CD14-positive monocyte (primary cell): ENCODE measurements at regions not wholly inside any gene's neighbourhood (a gene's known extent, or its start where the extent isn't known, plus 50 kb on each side); places are given as distances from the start of the nearest gene placed in this dataset.

ENCODE experiments used
- DNase-seq, 3 donors: peaks; one replicate each; pipeline ENCODE4 v3.0.0-alpha.2; 2011 to 2022
- H2AFZ ChIP-seq: 2 replicates; pipeline ENCODE4 v1.6.0; 2012; ENCODE audit warnings: mild to moderate bottlenecking, low read depth, low read length, inconsistent platforms; ENCODE audit not compliant: insufficient read depth, poor library complexity, severe bottlenecking
- H3K27ac ChIP-seq, 2 donors: 1 replicate in 1 of 2; 2 replicates in 1 of 2; pipeline ENCODE4 v1.5.1; 2012 to 2013; ENCODE audit warnings: low read length in 2 of 2, control low read depth in 1 of 2, inconsistent platforms in 1 of 2, low read depth in 1 of 2, mild to moderate bottlenecking in 1 of 2
- H3K27me3 ChIP-seq, 2 donors: one replicate each; pipeline versions ENCODE4 v1.6.0 to v1.6.1; 2011 to 2013; ENCODE audit warnings: low read length in 2 of 2; ENCODE audit not compliant: control insufficient read depth in 2 of 2, insufficient read depth in 2 of 2
- H3K36me3 ChIP-seq, 2 donors: replicated peaks in 1 of 2; 1 replicate in 1 of 2; 2 replicates in 1 of 2; pipeline versions ENCODE4 v1.5.1 to v1.6.1; 2012 to 2013; ENCODE audit warnings: low read length in 2 of 2, control low read depth in 1 of 2, inconsistent platforms in 1 of 2, mild to moderate bottlenecking in 1 of 2; ENCODE audit not compliant: insufficient read depth in 2 of 2, control insufficient read depth in 1 of 2
- H3K4me1 ChIP-seq, 2 donors: 1 replicate in 1 of 2; 2 replicates in 1 of 2; pipeline versions ENCODE4 v1.5.1 to v1.6.1; 2012 to 2013; ENCODE audit warnings: low read length in 2 of 2, control low read depth in 1 of 2, inconsistent platforms in 1 of 2, mild to moderate bottlenecking in 1 of 2, moderate library complexity in 1 of 2; ENCODE audit not compliant: insufficient read depth in 2 of 2, control insufficient read depth in 1 of 2
- H3K4me2 ChIP-seq: replicated peaks from 2 replicates; pipeline ENCODE3; 2012; ENCODE audit warnings: low read length, moderate library complexity, mild to moderate bottlenecking; ENCODE audit not compliant: poor library complexity, severe bottlenecking; ENCODE audit errors: extremely low read depth
- H3K4me3 ChIP-seq, 3 experiments: fragments of 200-600 bp in 1 of 3; sonication (generic) in 1 of 3; replicated peaks in 1 of 3; 1 replicate in 2 of 3; 2 replicates in 1 of 3; pipeline ENCODE4 v1.5.1; 2011 to 2013; ENCODE audit warnings: low read length in 3 of 3, mild to moderate bottlenecking in 3 of 3, control low read depth in 2 of 3, low read depth in 2 of 3, inconsistent platforms in 1 of 3, moderate library complexity in 1 of 3
- H3K79me2 ChIP-seq: 2 replicates; pipeline ENCODE4 v1.6.0; 2012; ENCODE audit warnings: mild to moderate bottlenecking, control low read depth, inconsistent platforms, low read length, moderate library complexity; ENCODE audit not compliant: insufficient read depth
- H3K9ac ChIP-seq: 2 replicates; pipeline ENCODE4 v1.6.0; 2017; ENCODE audit warnings: low read length, mild to moderate bottlenecking; ENCODE audit not compliant: insufficient read depth, poor library complexity, severe bottlenecking
- H3K9me3 ChIP-seq, 2 donors: replicated peaks in 1 of 2; 1 replicate in 1 of 2; 2 replicates in 1 of 2; pipeline versions ENCODE4 v1.5.1 to v1.6.1; 2012 to 2013; ENCODE audit warnings: low read length in 2 of 2, control low read depth in 1 of 2; ENCODE audit not compliant: control insufficient read depth in 1 of 2, insufficient read depth in 1 of 2
- H4K20me1 ChIP-seq: 2 replicates; pipeline ENCODE4 v1.6.0; 2012; ENCODE audit warnings: mild to moderate bottlenecking, low read length, control low read depth, moderate library complexity; ENCODE audit not compliant: insufficient read depth
- H3K27ac Mint-ChIP-seq, 7 donors: one replicate each; pipeline ENCODE4 v1.8.0; 2020; ENCODE audit warnings: mild to moderate bottlenecking in 7 of 7, mixed read lengths in 7 of 7, moderate library complexity in 6 of 7, inconsistent platforms in 2 of 7
- H3K27me3 Mint-ChIP-seq, 3 donors: one replicate each; pipeline ENCODE4 v1.8.0; 2021 to 2022; ENCODE audit warnings: low read depth in 3 of 3, mild to moderate bottlenecking in 3 of 3, mixed read lengths in 3 of 3, moderate library complexity in 3 of 3, inconsistent platforms in 1 of 3
- H3K36me3 Mint-ChIP-seq, 2 donors: one replicate each; pipeline ENCODE4 v1.8.0; 2020; ENCODE audit warnings: mixed read lengths in 2 of 2, inconsistent platforms in 1 of 2, mild to moderate bottlenecking in 1 of 2
- H3K4me1 Mint-ChIP-seq: one replicate; pipeline ENCODE4 v1.8.0; 2020; ENCODE audit warnings: mild to moderate bottlenecking, mixed read lengths
- H3K4me3 Mint-ChIP-seq, 2 donors: one replicate each; pipeline ENCODE4 v1.8.0; 2020; ENCODE audit warnings: mild to moderate bottlenecking in 2 of 2, mixed read lengths in 2 of 2, moderate library complexity in 1 of 2
- H3K9me3 Mint-ChIP-seq, 7 donors: one replicate each; pipeline ENCODE4 v1.8.0; 2020 to 2022; ENCODE audit warnings: mixed read lengths in 7 of 7, mild to moderate bottlenecking in 6 of 7, moderate library complexity in 6 of 7, inconsistent platforms in 2 of 7
- CTCF ChIP-seq: fragments of 200-600 bp; IDR thresholded peaks from one replicate; pipeline ENCODE4 v1.8.0; 2022; ENCODE audit warnings: antibody characterized with exemption, mild to moderate bottlenecking
- WGBS: methylation state at CpG from one replicate; pipeline ENCODE4 v1.1.5; 2013; ENCODE audit warnings: missing lambda C conversion rate; ENCODE audit not compliant: insufficient coverage; 5-methylcytosine and 5-hydroxymethylcytosine counted together
- intact Hi-C, 2 donors: fragments of 100-400 bp; cut with micrococcal nuclease; formaldehyde crosslinking; loops; one replicate each; pipeline versions ENCODE4 v1.15.0 to v1.15.1; 2023

- TF ChIP-seq CTCF = no peak
- Histone ChIP-seq H4K20me1 (no peaks in the 10 kb centered on the region), H3K27me3 (no peaks in the 10 kb centered on the region), H3K9ac (no peak overlapping the region), H3K36me3 (no peaks in the 10 kb centered on the region), H3K9me3 (peaks cover 63 to 67% of the 10 kb centered on the region in 2 donors), H3K4me1 (no peaks in the 10 kb centered on the region), H2AFZ (no peak overlapping the region), H3K4me3 (no peak overlapping the region), H3K27ac (no peak overlapping the region), H3K79me2 (no peaks in the 10 kb centered on the region), H3K4me2 (no peak overlapping the region)
- H3K36me3 Mint-ChIP-seq = no peaks in the 10 kb centered on the region
- H3K4me3 Mint-ChIP-seq = no peak overlapping the region
- peaks cover 0 to 2% (median 2%) of the 10 kb centered on the region in 3 donors for H3K27me3 Mint-ChIP-seq
- no peaks in the 10 kb centered on the region for H3K4me1 Mint-ChIP-seq
- WGBS = 97% methylated on average over 20 of the region's 30 CpGs
- intact Hi-C loops = no loop called here
- DNase-seq = no peak
- peaks cover 42 to 66% (median 55%) of the 10 kb centered on the region in 7 donors for H3K9me3 Mint-ChIP-seq
- peak overlapping the region in 1 of 7 donors; percentile 11 for H3K27ac Mint-ChIP-seq
Observed at GRCh38 chrX:97843200-97843811, 959.6 kb downstream of the RPA4 start.

GRCh38 chrX:97844161-97844560 lies 960.5 kb downstream of the RPA4 start:
- Mint-ChIP-seq H3K36me3 (no peaks in the 10 kb centered on the region), H3K27me3 (peaks cover 0 to 2% (median 2%) of the 10 kb centered on the region in 3 donors), H3K4me1 (no peaks in the 10 kb centered on the region), H3K4me3 (no peak overlapping the region), H3K9me3 (peaks cover 46 to 74% (median 58%) of the 10 kb centered on the region in 7 donors), H3K27ac (no peak overlapping the region)
- H2AFZ ChIP-seq = no peak overlapping the region
- no peak overlapping the region for H3K4me3 ChIP-seq
- peaks cover 71 to 74% of the 10 kb centered on the region in 2 donors for H3K9me3 ChIP-seq
- no peaks in the 10 kb centered on the region for H3K4me1 ChIP-seq
- no peaks in the 10 kb centered on the region for H3K27me3 ChIP-seq
- no peaks in the 10 kb centered on the region for H4K20me1 ChIP-seq
- H3K27ac ChIP-seq = no peak overlapping the region
- no peak for DNase-seq
- H3K79me2 ChIP-seq = no peaks in the 10 kb centered on the region
- WGBS = 100% methylated on average over 9 of the region's 18 CpGs
- no peaks in the 10 kb centered on the region for H3K36me3 ChIP-seq
- no peak overlapping the region for H3K9ac ChIP-seq
- H3K4me2 ChIP-seq = no peak overlapping the region
- intact Hi-C loops = no loop called here
- TF ChIP-seq CTCF = no peak
